Activated CD8-positive, alpha-beta memory T cell treated with anti-CD3 and anti-CD28 coated beads for 24 hours (primary cell): ENCODE measurements at regions not wholly inside any gene's neighbourhood (a gene's known extent, or its start where the extent isn't known, plus 50 kb on each side); places are given as distances from the start of the nearest gene placed in this dataset.
"Not testable (repeated sequence)": the region's sequence is repeated elsewhere in the genome, so short reads cannot be mapped to it uniquely, and the experiment has no call there.

Source experiments
- DNase-seq: peaks from one replicate; pipeline ENCODE4 v3.0.0-alpha.2; 2020

GRCh38 chr14:101634850-101635748, 73.8 kb downstream of the DIO3 start:
- no peak for DNase-seq

GRCh38 chr14:101635749-101636560, 74.7 kb downstream of the DIO3 start:
- DNase-seq: no peak

- DNase-seq: no peak
Measured at GRCh38 chr14:101639241-101639833, 78.0 kb downstream of the DIO3 start.

- DNase-seq: no peak
Measured at GRCh38 chr14:101643651-101644050, 82.4 kb downstream of the DIO3 start.

GRCh38 chr14:101654051-101654450, 92.8 kb downstream of the DIO3 start:
- DNase-seq: no peak

GRCh38 chr14:101657372-101657771, 96.1 kb downstream of the DIO3 start:
- DNase-seq: no peak

- DNase-seq: no peak
Measured at GRCh38 chr14:101665478-101666078, 95.9 kb upstream of the PPP2R5C start.

- DNase-seq: no peak
Measured at GRCh38 chr14:101666264-101666663, 95.2 kb upstream of the PPP2R5C start.

GRCh38 chr14:101669629-101670028, 91.9 kb upstream of the PPP2R5C start:
- DNase-seq: no peak

- no peak for DNase-seq
Measured at GRCh38 chr14:101673873-101674272, 87.6 kb upstream of the PPP2R5C start.

GRCh38 chr14:101675835-101676234, 85.7 kb upstream of the PPP2R5C start:
- not testable (repeated sequence) for DNase-seq

GRCh38 chr14:101677912-101678327, 83.6 kb upstream of the PPP2R5C start:
- not testable (repeated sequence) for DNase-seq

- DNase-seq: no peak
Measured at GRCh38 chr14:101681795-101682194, 79.7 kb upstream of the PPP2R5C start.

GRCh38 chr14:101683365-101683764, 78.1 kb upstream of the PPP2R5C start:
- DNase-seq: no peak

GRCh38 chr14:101687756-101688546, 73.6 kb upstream of the PPP2R5C start:
- DNase-seq: no peak

GRCh38 chr14:101689039-101689501, 72.4 kb upstream of the PPP2R5C start:
- no peak for DNase-seq

GRCh38 chr14:101689966-101690365, 71.5 kb upstream of the PPP2R5C start:
- not testable (repeated sequence) for DNase-seq

- no peak for DNase-seq
Measured at GRCh38 chr14:101695659-101696058, 65.8 kb upstream of the PPP2R5C start.

- DNase-seq: peak; percentile 50
Measured at GRCh38 chr14:101704140-101704539, 57.4 kb upstream of the PPP2R5C start.

- peak; percentile 87 for DNase-seq
Measured at GRCh38 chr14:101705733-101706508, 55.6 kb upstream of the PPP2R5C start.

GRCh38 chr14:101706509-101707067, 54.9 kb upstream of the PPP2R5C start:
- no peak for DNase-seq
